ENCODE measurements at regions not wholly inside any gene's neighbourhood (a gene's known extent, or its start where the extent isn't known, plus 50 kb on each side); places are given as distances from the start of the nearest gene placed in this dataset.

DNA sequence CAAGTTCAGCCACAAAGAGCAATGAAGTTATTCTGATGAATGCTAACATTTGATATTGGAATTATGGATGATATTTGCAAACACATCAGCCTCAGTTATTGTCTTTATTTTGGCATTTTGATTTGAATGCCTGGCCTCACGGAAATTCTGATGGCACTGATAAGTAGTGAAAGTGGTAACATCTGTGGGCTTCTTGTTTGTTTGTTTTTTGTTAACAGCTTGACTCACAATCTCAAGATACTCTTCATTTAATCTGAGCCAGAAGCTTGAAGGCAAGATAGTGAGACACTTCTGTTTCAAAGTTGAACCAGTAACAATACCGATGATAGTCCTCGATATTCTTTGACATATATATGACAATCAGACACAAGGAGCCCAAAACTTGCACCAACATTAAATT is 182.9 kb upstream of the NFIA start:
- BruUV-seq (replicated peaks) = no TSS peak
- intact Hi-C loops (cut with micrococcal nuclease; ENCODE audit: unreplicated experiment) = no loop called here
- Histone ChIP-seq H3K79me2 (ENCODE audit: insufficient read depth, low read depth, low read length) (no peaks in the 10 kb centered on the region), H2AFZ (ENCODE audit: low read length) (no peak overlapping the region), H3K4me2 (ENCODE audit: low read length) (no peak overlapping the region), H4K20me1 (ENCODE audit: insufficient read depth, low read length) (no peaks in the 10 kb centered on the region), H3K4me1 (ENCODE audit: insufficient read depth, low read length, poor library complexity, severe bottlenecking) (no peaks in the 10 kb centered on the region), H3K36me3 (ENCODE audit: insufficient read depth, low read length) (no peaks in the 10 kb centered on the region), H3K9me3 (ENCODE audit: low read length) (no peaks in the 10 kb centered on the region), H3K9me2 (ENCODE audit: insufficient read depth, low read length) (no peaks in the 10 kb centered on the region), H3K4me3 (ENCODE audit: low read depth, low read length, poor library complexity, severe bottlenecking) (no peak overlapping the region), H3K27ac (ENCODE audit: low read depth, low read length, poor library complexity, severe bottlenecking) (no peak overlapping the region)
- CTCF ChIA-PET (ENCODE audit: unreplicated experiment) = no interaction called here
- DNase-seq (ENCODE audit: low spot score) = no peak
- no peak for TF ChIP-seq EZH2phosphoT487 (IDR thresholded peaks at IDR 0.05; ENCODE audit: borderline replicate concordance, low read depth, low read length)
- TF ChIP-seq, protein P1, sequence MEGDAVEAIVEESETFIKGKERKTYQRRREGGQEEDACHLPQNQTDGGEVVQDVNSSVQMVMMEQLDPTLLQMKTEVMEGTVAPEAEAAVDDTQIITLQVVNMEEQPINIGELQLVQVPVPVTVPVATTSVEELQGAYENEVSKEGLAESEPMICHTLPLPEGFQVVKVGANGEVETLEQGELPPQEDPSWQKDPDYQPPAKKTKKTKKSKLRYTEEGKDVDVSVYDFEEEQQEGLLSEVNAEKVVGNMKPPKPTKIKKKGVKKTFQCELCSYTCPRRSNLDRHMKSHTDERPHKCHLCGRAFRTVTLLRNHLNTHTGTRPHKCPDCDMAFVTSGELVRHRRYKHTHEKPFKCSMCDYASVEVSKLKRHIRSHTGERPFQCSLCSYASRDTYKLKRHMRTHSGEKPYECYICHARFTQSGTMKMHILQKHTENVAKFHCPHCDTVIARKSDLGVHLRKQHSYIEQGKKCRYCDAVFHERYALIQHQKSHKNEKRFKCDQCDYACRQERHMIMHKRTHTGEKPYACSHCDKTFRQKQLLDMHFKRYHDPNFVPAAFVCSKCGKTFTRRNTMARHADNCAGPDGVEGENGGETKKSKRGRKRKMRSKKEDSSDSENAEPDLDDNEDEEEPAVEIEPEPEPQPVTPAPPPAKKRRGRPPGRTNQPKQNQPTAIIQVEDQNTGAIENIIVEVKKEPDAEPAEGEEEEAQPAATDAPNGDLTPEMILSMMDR (conservative IDR thresholded peaks at IDR 0.05; ENCODE audit: low read length) = no peak
- POLR2A ChIA-PET = no interaction called here

DNA sequence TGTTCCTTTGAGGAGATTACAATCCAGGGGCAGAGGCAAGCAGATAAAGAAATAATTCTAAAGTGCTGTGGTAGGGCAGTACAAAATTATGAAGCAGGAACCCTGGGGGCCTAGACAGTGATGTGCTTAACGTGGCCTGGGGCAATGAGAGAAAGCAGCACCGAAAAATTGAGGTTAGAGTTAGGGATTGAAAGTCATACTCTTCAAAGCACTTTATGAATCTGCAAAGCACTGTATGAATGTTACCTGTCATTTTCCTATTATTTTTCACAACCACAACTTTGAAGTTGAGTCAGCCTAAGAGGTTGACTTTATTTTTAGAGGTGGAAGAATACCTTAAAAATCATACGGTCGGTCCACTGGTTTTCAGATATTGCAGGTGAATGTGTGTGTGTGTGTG is 183.4 kb upstream of the NFIA start:
- Histone ChIP-seq H3K4me3 (ENCODE audit: low read depth, low read length, poor library complexity, severe bottlenecking) (no peak overlapping the region), H4K20me1 (ENCODE audit: insufficient read depth, low read length) (no peaks in the 10 kb centered on the region), H2AFZ (ENCODE audit: low read length) (no peak overlapping the region), H3K36me3 (ENCODE audit: insufficient read depth, low read length) (no peaks in the 10 kb centered on the region), H3K27ac (ENCODE audit: low read depth, low read length, poor library complexity, severe bottlenecking) (no peak overlapping the region), H3K4me2 (ENCODE audit: low read length) (no peak overlapping the region), H3K9me2 (ENCODE audit: insufficient read depth, low read length) (no peaks in the 10 kb centered on the region), H3K9me3 (ENCODE audit: low read length) (no peaks in the 10 kb centered on the region), H3K4me1 (ENCODE audit: insufficient read depth, low read length, poor library complexity, severe bottlenecking) (no peaks in the 10 kb centered on the region), H3K79me2 (ENCODE audit: insufficient read depth, low read depth, low read length) (no peaks in the 10 kb centered on the region)
- ChIA-PET POLR2A (no interaction called here), CTCF (ENCODE audit: unreplicated experiment) (no interaction called here)
- TF ChIP-seq EZH2phosphoT487 (IDR thresholded peaks at IDR 0.05; ENCODE audit: borderline replicate concordance, low read depth, low read length) = no peak
- TF ChIP-seq, protein P1 (conservative IDR thresholded peaks at IDR 0.05; ENCODE audit: low read length) = no peak
- no TSS peak for BruUV-seq (replicated peaks)
- intact Hi-C loops (cut with micrococcal nuclease; ENCODE audit: unreplicated experiment) = no loop called here
- DNase-seq (ENCODE audit: low spot score) = no peak

DNA sequence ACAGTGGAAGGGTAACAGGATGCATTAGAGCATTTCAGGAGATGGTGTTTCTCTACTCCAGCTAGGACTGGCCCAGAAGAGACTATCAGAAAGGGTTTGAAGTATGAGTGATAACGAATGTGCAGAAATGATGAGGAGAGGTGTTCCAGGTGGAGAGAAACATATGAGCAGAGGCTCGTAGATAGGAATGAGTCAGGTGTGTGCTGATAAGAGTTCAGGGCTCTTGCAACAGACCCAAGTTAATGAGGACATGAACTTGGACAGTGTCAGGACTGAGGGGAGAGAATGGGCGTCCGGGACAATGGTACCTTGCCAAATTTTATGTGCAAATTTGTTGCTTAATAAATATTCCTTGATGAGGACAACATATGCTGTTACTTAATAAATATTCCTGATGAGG is 183.9 kb upstream of the NFIA start:
- BruUV-seq (replicated peaks) = no TSS peak
- no peak for DNase-seq (ENCODE audit: low spot score)
- POLR2A ChIA-PET = interaction anchor here (1.0 kb wide), 1 partner anchor 11 kb away, joined by 3 read pairs; no protein-coding TSS in a partner anchor
- Histone ChIP-seq H3K4me3 (ENCODE audit: low read depth, low read length, poor library complexity, severe bottlenecking) (no peak overlapping the region), H3K79me2 (ENCODE audit: insufficient read depth, low read depth, low read length) (no peaks in the 10 kb centered on the region), H2AFZ (ENCODE audit: low read length) (no peak overlapping the region), H3K27ac (ENCODE audit: low read depth, low read length, poor library complexity, severe bottlenecking) (no peak overlapping the region), H3K9me2 (ENCODE audit: insufficient read depth, low read length) (no peaks in the 10 kb centered on the region), H3K36me3 (ENCODE audit: insufficient read depth, low read length) (no peaks in the 10 kb centered on the region), H3K9me3 (ENCODE audit: low read length) (no peaks in the 10 kb centered on the region), H4K20me1 (ENCODE audit: insufficient read depth, low read length) (no peaks in the 10 kb centered on the region), H3K4me1 (ENCODE audit: insufficient read depth, low read length, poor library complexity, severe bottlenecking) (no peaks in the 10 kb centered on the region), H3K4me2 (ENCODE audit: low read length) (no peak overlapping the region)
- CTCF ChIA-PET (ENCODE audit: unreplicated experiment) = interaction anchor here (0.6 kb wide), 1 partner anchor 1058 kb away, joined by 3 read pairs; no protein-coding TSS in a partner anchor
- TF ChIP-seq, protein P1 (conservative IDR thresholded peaks at IDR 0.05; ENCODE audit: low read length) = no peak
- no peak for TF ChIP-seq EZH2phosphoT487 (IDR thresholded peaks at IDR 0.05; ENCODE audit: borderline replicate concordance, low read depth, low read length)
- intact Hi-C loops (cut with micrococcal nuclease; ENCODE audit: unreplicated experiment) = no loop called here

Measured in OCI-LY7 (cell line).